BJ (cell line): ENCODE measurements at regions not wholly inside any gene's neighbourhood (a gene's known extent, or its start where the extent isn't known, plus 50 kb on each side); places are given as distances from the start of the nearest gene placed in this dataset.
"Not testable (repeated sequence)": the region's sequence is repeated elsewhere in the genome, so short reads cannot be mapped to it uniquely, and the experiment has no call there.

Source experiments
- CTCF ChIA-PET: fragments of 350-600 bp; formaldehyde crosslinking; extraction: SDS; loops from one replicate; lab custom pipeline; 2021; ENCODE audit warnings: antibody characterized with exemption, inconsistent platforms; lab: Yijun Ruan, JAX
- POLR2A ChIA-PET: fragments of 300-600 bp; sonication (Branson Sonifier 250); formaldehyde crosslinking; extraction: SDS; loops from one replicate; lab custom pipeline; 2021; ENCODE audit warnings: antibody characterized with exemption; lab: Charles Lee
- DNase-seq: peaks from one replicate; pipeline ENCODE4 v3.0.0-alpha.2; 2011; ENCODE audit warnings: low read depth
- H3K27me3 ChIP-seq: 2 replicates; pipeline ENCODE4 v1.6.0; 2011; ENCODE audit warnings: low read length; ENCODE audit not compliant: control insufficient read depth, insufficient read depth
- H3K36me3 ChIP-seq: 2 replicates; pipeline ENCODE4 v1.5.1; 2011; ENCODE audit warnings: low read length; ENCODE audit not compliant: control insufficient read depth, insufficient read depth
- H3K4me3 ChIP-seq: 2 replicates; pipeline ENCODE4 v1.5.1; 2011; ENCODE audit warnings: low read depth, mild to moderate bottlenecking, control low read depth, low read length
- TF ChIP-seq, protein P1 (sequence below): IDR thresholded peaks from 2 replicates; pipeline ENCODE4 v1.5.1; 2011; ENCODE audit warnings: low read depth, mild to moderate bottlenecking, control low read depth, inconsistent platforms, low read length, moderate library complexity; ENCODE audit not compliant: insufficient read depth

DNA sequence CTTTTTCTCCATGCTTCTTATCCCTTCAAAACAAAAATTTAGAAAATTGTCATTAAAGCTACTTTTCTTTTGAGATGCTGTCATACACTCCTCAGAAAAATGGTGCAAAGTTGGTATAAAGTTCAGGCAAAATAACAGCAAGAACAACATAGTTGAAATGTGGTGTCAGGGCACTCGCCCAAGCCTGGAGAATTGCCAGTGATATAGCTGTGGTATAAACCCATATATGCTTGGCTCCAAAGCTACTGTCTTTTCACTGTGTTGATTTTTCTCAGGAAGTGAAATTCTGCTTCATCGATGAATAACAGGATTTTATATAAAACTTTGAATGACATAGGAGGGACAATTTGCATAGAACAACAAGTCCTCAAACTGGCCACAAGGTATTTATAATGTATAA, 2532.9 kb downstream of the PCDH9 start:
- ChIA-PET POLR2A (no interaction called here), CTCF (no interaction called here)
- DNase-seq: no peak
- H3K27me3 ChIP-seq: no peaks in the 10 kb centered on the region
- TF ChIP-seq, protein P1, sequence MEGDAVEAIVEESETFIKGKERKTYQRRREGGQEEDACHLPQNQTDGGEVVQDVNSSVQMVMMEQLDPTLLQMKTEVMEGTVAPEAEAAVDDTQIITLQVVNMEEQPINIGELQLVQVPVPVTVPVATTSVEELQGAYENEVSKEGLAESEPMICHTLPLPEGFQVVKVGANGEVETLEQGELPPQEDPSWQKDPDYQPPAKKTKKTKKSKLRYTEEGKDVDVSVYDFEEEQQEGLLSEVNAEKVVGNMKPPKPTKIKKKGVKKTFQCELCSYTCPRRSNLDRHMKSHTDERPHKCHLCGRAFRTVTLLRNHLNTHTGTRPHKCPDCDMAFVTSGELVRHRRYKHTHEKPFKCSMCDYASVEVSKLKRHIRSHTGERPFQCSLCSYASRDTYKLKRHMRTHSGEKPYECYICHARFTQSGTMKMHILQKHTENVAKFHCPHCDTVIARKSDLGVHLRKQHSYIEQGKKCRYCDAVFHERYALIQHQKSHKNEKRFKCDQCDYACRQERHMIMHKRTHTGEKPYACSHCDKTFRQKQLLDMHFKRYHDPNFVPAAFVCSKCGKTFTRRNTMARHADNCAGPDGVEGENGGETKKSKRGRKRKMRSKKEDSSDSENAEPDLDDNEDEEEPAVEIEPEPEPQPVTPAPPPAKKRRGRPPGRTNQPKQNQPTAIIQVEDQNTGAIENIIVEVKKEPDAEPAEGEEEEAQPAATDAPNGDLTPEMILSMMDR: no peak
- no peaks in the 10 kb centered on the region for H3K36me3 ChIP-seq
- no peak overlapping the region for H3K4me3 ChIP-seq

DNA sequence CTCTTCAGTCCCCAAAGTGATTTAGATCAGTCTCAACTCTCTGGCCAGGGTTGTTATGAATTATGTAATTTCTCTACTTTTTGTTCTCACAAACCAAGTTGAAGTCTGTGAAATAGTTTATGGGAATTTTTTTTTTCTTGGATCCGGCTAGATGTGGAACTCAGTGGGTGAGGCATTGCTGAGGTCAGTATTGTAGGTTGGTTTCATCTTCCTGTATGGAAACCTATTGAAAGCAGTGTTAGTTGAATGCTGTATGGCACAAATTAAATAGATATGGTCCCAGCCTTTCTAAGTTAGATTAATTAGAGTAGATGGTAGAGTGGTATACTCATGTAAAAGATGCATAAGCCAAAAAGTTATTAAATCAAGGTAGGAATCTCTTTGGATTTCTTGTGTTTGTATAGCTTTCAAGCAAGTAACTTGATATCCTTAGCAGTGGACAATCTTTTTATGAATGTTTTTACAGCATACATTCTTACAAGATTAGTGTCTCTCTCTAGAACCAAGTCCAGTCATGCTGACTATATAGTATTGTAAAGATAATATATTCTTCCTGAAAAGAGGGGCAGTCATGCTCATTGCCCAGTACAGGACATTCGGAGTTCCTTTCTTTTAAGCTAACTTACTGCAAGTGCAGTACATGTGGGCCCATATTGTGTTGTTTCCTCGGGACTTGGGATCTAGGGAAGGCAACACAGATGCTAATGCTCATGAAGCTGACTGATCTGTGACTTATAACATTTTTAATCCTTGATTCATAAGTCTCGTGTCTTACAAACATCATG, 2541.1 kb downstream of the PCDH9 start:
- Histone ChIP-seq H3K36me3 (no peaks in the 10 kb centered on the region), H3K27me3 (no peaks in the 10 kb centered on the region), H3K4me3 (no peak overlapping the region)
- POLR2A ChIA-PET: no interaction called here
- CTCF ChIA-PET: no interaction called here
- TF ChIP-seq, protein P1: no peak
- DNase-seq: peak; percentile 9

DNA sequence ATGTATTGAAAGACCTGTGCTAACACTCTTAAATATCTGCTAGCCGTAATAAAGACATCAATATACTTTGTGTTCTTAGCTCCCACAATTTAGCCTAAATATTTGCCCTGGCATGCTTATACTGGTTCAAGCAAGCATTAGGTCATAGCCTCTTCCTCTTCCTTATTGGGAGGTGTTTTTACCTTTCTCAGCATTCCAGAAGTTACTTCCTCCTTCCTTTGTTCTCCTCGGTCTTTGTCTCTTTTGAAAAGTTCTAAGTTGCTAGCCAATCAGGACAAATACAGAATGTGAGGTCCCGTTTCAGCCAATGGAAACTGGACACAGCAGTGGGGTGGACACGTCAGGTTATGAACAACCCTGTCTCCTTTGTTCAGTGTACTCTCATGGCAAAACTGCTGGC, 2543.6 kb downstream of the PCDH9 start:
- CTCF ChIA-PET, DNase-seq, POLR2A ChIA-PET, H3K36me3 ChIP-seq, H3K27me3 ChIP-seq, H3K4me3 ChIP-seq: not testable (repeated sequence)

DNA sequence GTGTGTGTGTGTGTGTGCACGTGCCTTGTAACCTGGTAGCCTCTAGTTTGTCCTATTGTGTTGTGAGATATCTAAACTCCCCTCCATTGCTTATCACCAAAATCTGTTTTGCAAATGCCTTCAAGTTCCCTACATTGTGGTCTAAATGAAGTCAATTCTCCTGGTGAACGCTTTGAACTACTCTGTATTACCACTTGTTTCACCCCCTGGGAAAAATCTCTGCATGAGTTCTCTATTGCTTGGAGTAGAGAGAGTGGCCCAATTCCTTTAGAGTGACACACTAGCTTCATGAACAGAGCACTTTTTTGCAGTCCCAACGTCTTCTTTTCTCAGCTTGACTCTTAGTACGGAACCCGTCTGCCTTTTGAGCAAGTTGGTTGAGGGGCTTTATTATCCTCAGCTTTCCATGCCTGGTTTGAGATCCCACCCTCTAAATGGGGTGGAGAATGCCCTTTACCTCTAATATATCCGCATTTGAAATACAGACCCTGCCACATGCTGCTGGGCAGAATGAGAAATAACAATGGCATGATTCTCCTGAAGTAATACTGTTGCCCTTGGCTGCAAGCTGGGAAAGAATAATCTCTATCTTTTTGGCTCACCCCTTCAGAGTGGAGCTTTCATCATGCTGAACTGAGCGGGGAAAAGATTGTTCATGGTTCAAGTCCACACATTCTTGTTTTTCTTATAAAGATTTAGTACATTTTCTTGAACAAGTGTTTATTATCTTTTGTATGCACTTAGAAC, 2545.3 kb downstream of the PCDH9 start:
- DNase-seq: no peak
- ChIA-PET CTCF (interaction anchor here (0.6 kb wide), 1 partner anchor 76 kb away, joined by 3 read pairs; no protein-coding TSS in a partner anchor), POLR2A (no interaction called here)
- no peaks in the 10 kb centered on the region for H3K27me3 ChIP-seq
- no peak overlapping the region for H3K4me3 ChIP-seq
- no peaks in the 10 kb centered on the region for H3K36me3 ChIP-seq
- TF ChIP-seq, protein P1: no peak

DNA sequence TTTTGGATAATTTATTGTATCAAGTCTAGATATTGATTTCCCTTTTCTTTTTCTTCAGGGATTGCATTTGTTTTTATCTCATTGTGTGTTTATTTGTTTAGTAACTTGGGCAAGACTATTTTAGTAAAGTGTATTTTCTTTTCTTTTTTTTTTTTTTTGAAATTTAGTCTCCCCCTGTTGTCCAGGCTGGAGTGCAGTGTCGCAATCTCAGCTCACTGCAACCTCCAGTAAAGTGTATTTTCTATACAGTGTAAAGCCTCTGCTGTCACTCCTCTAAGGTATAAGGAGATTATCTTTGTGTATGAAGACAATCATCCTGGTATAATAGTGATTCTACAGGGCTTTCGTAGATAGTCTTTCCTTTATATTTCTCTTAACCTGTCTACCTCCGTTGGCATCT, 2546.0 kb downstream of the PCDH9 start:
- no peak for DNase-seq
- TF ChIP-seq, protein P1: no peak
- Histone ChIP-seq H3K4me3 (no peak overlapping the region), H3K36me3 (no peaks in the 10 kb centered on the region), H3K27me3 (no peaks in the 10 kb centered on the region)
- CTCF ChIA-PET: no interaction called here
- POLR2A ChIA-PET: no interaction called here
